Ovary (tissue), 7 donors: ENCODE measurements at regions not wholly inside any gene's neighbourhood (a gene's known extent, or its start where the extent isn't known, plus 50 kb on each side); places are given as distances from the start of the nearest gene placed in this dataset.

Experiments
- DNase-seq, 5 donors: peaks; one replicate each; pipeline ENCODE4 v3.0.0-alpha.2; 2019 to 2020
- H3K27ac ChIP-seq, 2 donors: fragments of 200-600 bp; one replicate each; pipeline versions ENCODE4 v1.5.1 to v1.8.0; 2019 to 2022
- H3K27me3 ChIP-seq: fragments of 200-600 bp; one replicate; pipeline ENCODE4 v1.8.0; 2022
- H3K36me3 ChIP-seq: fragments of 200-600 bp; sonication (generic); one replicate; pipeline ENCODE4 v1.5.1; 2019
- H3K4me1 ChIP-seq: one replicate; pipeline ENCODE4 v1.8.1; 2013; ENCODE audit warnings: mild to moderate bottlenecking, moderate library complexity; ENCODE audit not compliant: insufficient read depth
- H3K4me3 ChIP-seq: fragments of 200-600 bp; sonication (generic); one replicate; pipeline ENCODE4 v1.5.1; 2017
- H3K9me3 ChIP-seq, 2 donors: fragments of 200-600 bp in 1 of 2; sonication (generic) in 1 of 2; one replicate each; pipeline versions ENCODE4 v1.5.1 to v1.8.1; 2013 to 2019; ENCODE audit warnings: mild to moderate bottlenecking in 1 of 2, moderate library complexity in 1 of 2
- CTCF ChIP-seq, 3 donors: fragments of 450-650 bp in 2 of 3; fragments of 200-600 bp in 1 of 3; IDR thresholded peaks; one replicate each; pipeline versions ENCODE4 v1.5.1 to v1.8.0; 2016 to 2022; ENCODE audit warnings: antibody characterized with exemption in 3 of 3, mild to moderate bottlenecking in 1 of 3
- EP300 ChIP-seq: sonication (generic); formaldehyde crosslinking; IDR thresholded peaks from one replicate; pipeline ENCODE4 v1.6.1; 2017; ENCODE audit warnings: antibody characterized with exemption
- POLR2A ChIP-seq: fragments of 450-650 bp; IDR thresholded peaks from one replicate; pipeline ENCODE4 v1.6.1; 2017; ENCODE audit warnings: antibody characterized with exemption, mild to moderate bottlenecking, moderate library complexity
- WGBS, 3 donors: extraction: QIAGEN DNeasy Blood & Tissue Kit in 1 of 3; methylation state at CpG; one replicate each; pipeline versions ENCODE4 v1.1.5 to v1.1.7; 2013 to 2017; 5-methylcytosine and 5-hydroxymethylcytosine counted together
- intact Hi-C, 4 donors: fragments of 100-400 bp; cut with DNase I; formaldehyde crosslinking; loops; one replicate each; pipeline versions ENCODE4 v1.11.0 to v1.15.1; 2022 to 2023
- donor health status: DM: no; HTN: no; CAD: no; lungs with moderate emphysema.
- donor health status: DM: no; HTN: no; CAD: no.
- donor health status: Bipolar disorder and iron deficiency.
- donor health status: DM: no; HTN: no; CAD: no.
- donor health status: DM: yes; HTN: yes; CAD: no.

DNA sequence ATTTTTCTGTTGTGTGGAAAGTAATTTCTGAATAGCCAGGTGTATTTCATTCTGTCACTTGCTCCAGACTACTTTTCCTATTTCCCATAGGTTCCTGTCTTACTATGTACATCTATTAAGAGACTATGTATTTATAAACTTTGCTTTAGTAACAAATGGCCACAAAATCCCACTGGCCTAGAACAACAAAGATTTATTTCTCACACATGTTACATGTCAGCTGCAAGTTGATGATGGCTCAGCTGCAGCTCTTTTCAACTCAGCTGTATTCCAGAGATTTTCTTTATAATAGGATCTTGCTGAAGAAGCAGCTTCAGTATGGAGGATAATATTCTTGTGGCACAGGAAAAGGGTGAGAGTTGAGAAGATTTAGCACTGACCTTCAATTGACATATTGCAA lies 539.6 kb upstream of the LRRC4C start:
- Histone ChIP-seq H3K27ac (no peak overlapping the region), H3K4me3 (no peak overlapping the region), H3K9me3 (no peaks in the 10 kb centered on the region), H3K4me1 (no peaks in the 10 kb centered on the region), H3K36me3 (no peaks in the 10 kb centered on the region), H3K27me3 (no peaks in the 10 kb centered on the region)
- TF ChIP-seq EP300 (no peak), CTCF (IDR thresholded peaks at IDR 0.05) (no peak), POLR2A (no peak)
- intact Hi-C loops = no loop called here
- no peak for DNase-seq

- Histone ChIP-seq H3K36me3 (no peaks in the 10 kb centered on the region), H3K27ac (no peak overlapping the region), H3K4me3 (no peak overlapping the region), H3K4me1 (no peaks in the 10 kb centered on the region), H3K27me3 (no peaks in the 10 kb centered on the region), H3K9me3 (no peaks in the 10 kb centered on the region)
- 42 to 51% (median 46%) methylated on average over 2 of the region's 2 CpGs for WGBS, 3 donors
- DNase-seq = no peak
- intact Hi-C loops = no loop called here
- TF ChIP-seq POLR2A (no peak), EP300 (no peak), CTCF (IDR thresholded peaks at IDR 0.05) (no peak)
Observed at GRCh38 chr11:42003801-42004200, 544.3 kb upstream of the LRRC4C start.

DNA sequence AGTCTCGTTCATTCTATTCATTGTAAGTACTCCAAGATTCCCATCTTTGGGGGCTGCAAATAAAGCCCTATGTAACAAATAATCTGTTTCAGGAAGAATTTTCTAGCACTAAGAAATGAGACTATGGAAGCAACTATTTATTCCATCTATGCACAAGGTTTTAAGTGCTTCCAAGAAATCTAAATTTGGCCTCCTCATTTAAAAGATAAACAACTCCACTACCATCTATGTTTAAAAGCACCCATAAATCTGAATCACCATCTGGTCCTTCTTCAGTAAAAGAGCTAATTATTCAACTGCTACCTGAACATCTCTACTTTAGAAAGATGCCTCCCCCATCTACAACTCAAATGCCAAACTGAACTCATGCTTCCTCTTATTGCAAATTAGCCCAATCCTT lies 547.3 kb upstream of the LRRC4C start:
- Histone ChIP-seq H3K36me3 (no peaks in the 10 kb centered on the region), H3K27me3 (no peaks in the 10 kb centered on the region), H3K9me3 (no peaks in the 10 kb centered on the region), H3K4me3 (no peak overlapping the region), H3K4me1 (no peaks in the 10 kb centered on the region), H3K27ac (no peak overlapping the region)
- WGBS, 3 donors = 47 to 88% (median 63%) methylated on average over 1 of the region's 1 CpG
- intact Hi-C loops = no loop called here
- no peak for DNase-seq
- TF ChIP-seq CTCF (IDR thresholded peaks at IDR 0.05) (no peak), EP300 (no peak), POLR2A (no peak)

DNA sequence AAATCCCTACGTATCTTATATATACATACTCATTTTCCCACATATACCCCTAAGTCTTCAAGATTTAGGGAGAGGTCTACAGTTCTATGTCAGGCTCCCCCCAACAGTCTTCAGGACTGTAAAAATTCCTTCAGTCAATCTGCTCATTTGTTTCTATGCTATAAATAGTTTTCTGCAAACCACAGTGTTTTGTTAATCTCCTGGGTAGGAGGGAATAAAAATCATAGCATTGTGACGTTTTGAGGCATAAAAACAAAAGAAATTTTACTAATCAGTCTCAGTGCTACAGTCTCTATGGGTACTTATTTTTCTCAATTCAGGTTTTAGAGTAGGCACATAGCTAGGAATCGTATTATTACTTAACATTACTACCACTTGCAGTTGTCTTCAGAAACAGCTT lies 552.8 kb upstream of the LRRC4C start:
- no peak for DNase-seq
- intact Hi-C loops = no loop called here
- no peaks in the 10 kb centered on the region for H3K36me3 ChIP-seq
- 60 to 67% (median 63%) methylated on average over 3 of the region's 3 CpGs for WGBS, 3 donors
- no peak overlapping the region for H3K4me3 ChIP-seq
- TF ChIP-seq CTCF (IDR thresholded peaks at IDR 0.05) = no peak
- TF ChIP-seq EP300 = no peak
- no peak for TF ChIP-seq POLR2A
- no peaks in the 10 kb centered on the region for H3K27me3 ChIP-seq
- H3K4me1 ChIP-seq = no peaks in the 10 kb centered on the region
- no peaks in the 10 kb centered on the region for H3K9me3 ChIP-seq
- no peak overlapping the region for H3K27ac ChIP-seq
